ENCODE measurements at regions not wholly inside any gene's neighbourhood (a gene's known extent, or its start where the extent isn't known, plus 50 kb on each side); places are given as distances from the start of the nearest gene placed in this dataset.

- TF ChIP-seq EZH2 (IDR thresholded peaks at IDR 0.05; ENCODE audit: insufficient read depth, poor library complexity, severe bottlenecking) (no peak), EZH2phosphoT487 (IDR thresholded peaks at IDR 0.05; ENCODE audit: insufficient read depth, low read depth) (no peak)
These were observed 229.0 kb downstream of the PABPC4L start for GRCh38 chr4:133972586-133972985.

All from GM23248 (cell line).